ENCODE measurements at regions not wholly inside any gene's neighbourhood (a gene's known extent, or its start where the extent isn't known, plus 50 kb on each side); places are given as distances from the start of the nearest gene placed in this dataset.
"Not testable (repeated sequence)": the region's sequence is repeated elsewhere in the genome, so short reads cannot be mapped to it uniquely, and the experiment has no call there.

GRCh38 chr6:130716466-130716865 is 110.7 kb upstream of the SMLR1 start:
- Mint-ChIP-seq H3K27ac (no peak overlapping the region), H3K4me3 (no peak overlapping the region), H3K27me3 (no peaks in the 10 kb centered on the region), H3K4me1 (peaks cover 33% of the 10 kb centered on the region), H3K9me3 (peaks cover 23% of the 10 kb centered on the region), H3K36me3 (ENCODE audit: low read depth) (peaks cover 20% of the 10 kb centered on the region)
- ChIA-PET POLR2A (no interaction called here), CTCF (interaction anchor here (1.1 to 2.7 kb wide), 2 partner anchors 18 to 351 kb away, joined by 3 to 11 read pairs; partner anchors contain the start of gene TMEM200A)
- DNase-seq = no peak

- DNase-seq = peak; percentile 11
- Mint-ChIP-seq H3K9me3 (peaks cover 23% of the 10 kb centered on the region), H3K4me3 (no peak overlapping the region), H3K36me3 (ENCODE audit: low read depth) (peaks cover 20% of the 10 kb centered on the region), H3K4me1 (peaks cover 33% of the 10 kb centered on the region), H3K27ac (peak overlapping the region; percentile 80), H3K27me3 (no peaks in the 10 kb centered on the region)
- CTCF ChIA-PET = interaction anchor here (1.0 kb wide), 1 partner anchor 363 kb away, joined by 3 read pairs; no protein-coding TSS in a partner anchor
- POLR2A ChIA-PET = no interaction called here
These were observed 109.5 kb upstream of the SMLR1 start for GRCh38 chr6:130717657-130718056.

GRCh38 chr6:130720076-130720715 is 107.0 kb upstream of the SMLR1 start:
- ChIA-PET POLR2A (no interaction called here), CTCF (interaction anchor here (1.2 kb wide), 1 partner anchor 12 kb away, joined by 4 read pairs; no protein-coding TSS in a partner anchor)
- Mint-ChIP-seq H3K27me3 (no peaks in the 10 kb centered on the region), H3K4me3 (no peak overlapping the region), H3K27ac (no peak overlapping the region), H3K36me3 (ENCODE audit: low read depth) (peaks cover 20% of the 10 kb centered on the region), H3K4me1 (peaks cover 46% of the 10 kb centered on the region), H3K9me3 (peaks cover 23% of the 10 kb centered on the region)
- no peak for DNase-seq

- peaks cover 11% of the 10 kb centered on the region for H3K9me3 Mint-ChIP-seq
- H3K36me3 Mint-ChIP-seq (ENCODE audit: low read depth) = peaks cover 6% of the 10 kb centered on the region
- POLR2A ChIA-PET = no interaction called here
- H3K4me1 Mint-ChIP-seq = peaks cover 28% of the 10 kb centered on the region
- CTCF ChIA-PET = interaction anchor here (0.6 to 1.0 kb wide), 4 partner anchors 25 to 919 kb away, joined by 3 to 5 read pairs (median 4); no protein-coding TSS in a partner anchor
- no peaks in the 10 kb centered on the region for H3K27me3 Mint-ChIP-seq
- no peak for DNase-seq
- H3K4me3 Mint-ChIP-seq = no peak overlapping the region
- no peak overlapping the region for H3K27ac Mint-ChIP-seq
These were observed 103.1 kb upstream of the SMLR1 start for GRCh38 chr6:130724089-130724488.

- DNase-seq = no peak
- ChIA-PET CTCF (no interaction called here), POLR2A (no interaction called here)
- Mint-ChIP-seq H3K4me1 (peaks cover 18% of the 10 kb centered on the region), H3K4me3 (no peak overlapping the region), H3K9me3 (peaks cover 7% of the 10 kb centered on the region), H3K27me3 (no peaks in the 10 kb centered on the region), H3K27ac (no peak overlapping the region), H3K36me3 (ENCODE audit: low read depth) (peaks cover 2% of the 10 kb centered on the region)
These were observed 101.7 kb upstream of the SMLR1 start for GRCh38 chr6:130725551-130725950.

- POLR2A ChIA-PET; DNase-seq; H3K36me3 Mint-ChIP-seq (ENCODE audit: low read depth); H3K27ac Mint-ChIP-seq; CTCF ChIA-PET; H3K27me3 Mint-ChIP-seq; H3K9me3 Mint-ChIP-seq; H3K4me3 Mint-ChIP-seq: not testable (repeated sequence)
- peaks cover 20% of the 10 kb centered on the region for H3K4me1 Mint-ChIP-seq
These were observed 99.1 kb upstream of the SMLR1 start for GRCh38 chr6:130728064-130728463.

- H3K4me1 Mint-ChIP-seq = peaks cover 9% of the 10 kb centered on the region
- H3K36me3 Mint-ChIP-seq (ENCODE audit: low read depth) = peaks cover 2% of the 10 kb centered on the region
- H3K9me3 Mint-ChIP-seq = peaks cover 5% of the 10 kb centered on the region
- CTCF ChIA-PET = no interaction called here
- H3K27me3 Mint-ChIP-seq = no peaks in the 10 kb centered on the region
- POLR2A ChIA-PET = no interaction called here
- H3K27ac Mint-ChIP-seq = no peak overlapping the region
- DNase-seq = no peak
- no peak overlapping the region for H3K4me3 Mint-ChIP-seq
These were observed 96.6 kb upstream of the SMLR1 start for GRCh38 chr6:130730600-130730999.

- Mint-ChIP-seq H3K27ac (no peak overlapping the region), H3K4me1 (peaks cover 9% of the 10 kb centered on the region), H3K4me3 (no peak overlapping the region), H3K27me3 (no peaks in the 10 kb centered on the region), H3K9me3 (peaks cover 3% of the 10 kb centered on the region), H3K36me3 (ENCODE audit: low read depth) (no peaks in the 10 kb centered on the region)
- no peak for DNase-seq
- CTCF ChIA-PET = no interaction called here
- POLR2A ChIA-PET = no interaction called here
These were observed 93.0 kb upstream of the SMLR1 start for GRCh38 chr6:130734161-130734560.

GRCh38 chr6:130740308-130740707 is 86.9 kb upstream of the SMLR1 start:
- H3K4me1 Mint-ChIP-seq = peaks cover 3% of the 10 kb centered on the region
- no peak overlapping the region for H3K27ac Mint-ChIP-seq
- no peak overlapping the region for H3K4me3 Mint-ChIP-seq
- peaks cover 8% of the 10 kb centered on the region for H3K27me3 Mint-ChIP-seq
- no peaks in the 10 kb centered on the region for H3K36me3 Mint-ChIP-seq (ENCODE audit: low read depth)
- ChIA-PET CTCF (interaction anchor here (0.6 to 1.5 kb wide), 2 partner anchors 21 to 41 kb away, joined by 4 to 5 read pairs; no protein-coding TSS in a partner anchor), POLR2A (no interaction called here)
- no peak for DNase-seq
- no peaks in the 10 kb centered on the region for H3K9me3 Mint-ChIP-seq

GRCh38 chr6:130742131-130742681 is 85.0 kb upstream of the SMLR1 start:
- Mint-ChIP-seq H3K4me3 (no peak overlapping the region), H3K9me3 (no peaks in the 10 kb centered on the region), H3K27me3 (peaks cover 8% of the 10 kb centered on the region), H3K4me1 (peaks cover 3% of the 10 kb centered on the region), H3K27ac (no peak overlapping the region), H3K36me3 (ENCODE audit: low read depth) (no peaks in the 10 kb centered on the region)
- no peak for DNase-seq
- ChIA-PET POLR2A (no interaction called here), CTCF (no interaction called here)

GRCh38 chr6:130743175-130743574 is 84.0 kb upstream of the SMLR1 start:
- Mint-ChIP-seq H3K27ac (no peak overlapping the region), H3K27me3 (peaks cover 8% of the 10 kb centered on the region), H3K36me3 (ENCODE audit: low read depth) (no peaks in the 10 kb centered on the region), H3K4me3 (no peak overlapping the region), H3K4me1 (peaks cover 3% of the 10 kb centered on the region), H3K9me3 (no peaks in the 10 kb centered on the region)
- DNase-seq = no peak
- ChIA-PET POLR2A (no interaction called here), CTCF (no interaction called here)

GRCh38 chr6:130744576-130745366 is 82.4 kb upstream of the SMLR1 start:
- POLR2A ChIA-PET = no interaction called here
- peaks cover 7% of the 10 kb centered on the region for H3K9me3 Mint-ChIP-seq

GRCh38 chr6:130748041-130748440 is 79.2 kb upstream of the SMLR1 start:
- H3K27ac Mint-ChIP-seq = no peak overlapping the region
- H3K36me3 Mint-ChIP-seq (ENCODE audit: low read depth) = peaks cover 3% of the 10 kb centered on the region
- H3K4me1 Mint-ChIP-seq = no peaks in the 10 kb centered on the region
- DNase-seq = no peak
- POLR2A ChIA-PET = no interaction called here
- CTCF ChIA-PET = interaction anchor here (1.5 kb wide), 1 partner anchor 10 kb away, joined by 4 read pairs; no protein-coding TSS in a partner anchor
- no peak overlapping the region for H3K4me3 Mint-ChIP-seq
- H3K27me3 Mint-ChIP-seq = no peaks in the 10 kb centered on the region
- H3K9me3 Mint-ChIP-seq = peaks cover 14% of the 10 kb centered on the region

More at GRCh38 chr6:130744576-130745366, 82.4 kb upstream of the SMLR1 start:
- DNase-seq = no peak
- no peaks in the 10 kb centered on the region for H3K36me3 Mint-ChIP-seq (ENCODE audit: low read depth)
- peaks cover 3% of the 10 kb centered on the region for H3K4me1 Mint-ChIP-seq
- peaks cover 8% of the 10 kb centered on the region for H3K27me3 Mint-ChIP-seq
- H3K4me3 Mint-ChIP-seq = no peak overlapping the region
- CTCF ChIA-PET = no interaction called here
- no peak overlapping the region for H3K27ac Mint-ChIP-seq

Measured in activated CD4-positive, alpha-beta T cell treated with anti-CD3 and anti-CD28 coated beads, Interleukin-2, amount 10 ng/mL, durations not matched to agents 7 days and 5 days (primary cell).